ENCODE measurements at regions not wholly inside any gene's neighbourhood (a gene's known extent, or its start where the extent isn't known, plus 50 kb on each side); places are given as distances from the start of the nearest gene placed in this dataset.

GRCh38 chr21:26284531-26284930 lies 114.0 kb upstream of the APP start:
- no peak for TF ChIP-seq CTCF (IDR thresholded peaks at IDR 0.05; ENCODE audit: low read length)
- TF ChIP-seq EZH2 (optimal IDR thresholded peaks at IDR 0.05; ENCODE audit: low read depth, low read length) = no peak
